ENCODE measurements at regions not wholly inside any gene's neighbourhood (a gene's known extent, or its start where the extent isn't known, plus 50 kb on each side); places are given as distances from the start of the nearest gene placed in this dataset.
"Not testable (repeated sequence)": the region's sequence is repeated elsewhere in the genome, so short reads cannot be mapped to it uniquely, and the experiment has no call there.

GRCh38 chr1:60255565-60255964 is 182.0 kb upstream of the C1orf87 start:
- no peaks in the 10 kb centered on the region for H3K27me3 ChIP-seq (ENCODE audit: control insufficient read depth, insufficient read depth)
- DNase-seq (no peak), ATAC-seq (no peak)
- H3K4me3 ChIP-seq (ENCODE audit: low read length): no peak overlapping the region
- no peaks in the 10 kb centered on the region for H3K4me1 ChIP-seq (ENCODE audit: control insufficient read depth, insufficient read depth, low read length)
- WGBS: 100% methylated on average over 1 of the region's 1 CpG
- intact Hi-C loops (cut with DNase I): no loop called here
- H3K27ac ChIP-seq (ENCODE audit: low read length): no peak overlapping the region
- H3K9me3 ChIP-seq (ENCODE audit: control insufficient read depth, low read length): no peaks in the 10 kb centered on the region

DNA sequence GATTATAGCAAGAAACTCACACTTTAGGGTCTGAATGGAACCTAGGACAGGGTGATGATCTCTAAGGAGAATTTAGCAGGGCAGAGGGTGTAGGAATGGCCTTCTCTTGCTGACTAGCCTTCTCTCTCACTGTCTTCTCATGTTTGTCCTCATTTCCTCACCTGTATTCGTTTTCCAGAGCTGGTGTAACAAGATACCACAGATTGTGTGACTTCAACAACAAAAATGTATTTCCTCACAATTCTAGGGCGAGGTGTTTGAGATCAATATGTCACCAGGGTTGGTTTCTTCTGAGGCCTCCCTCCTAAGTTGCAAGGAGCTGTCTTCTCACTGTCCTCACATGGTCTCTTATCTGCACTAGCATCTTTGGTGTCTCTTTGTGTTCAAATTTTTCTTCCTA is 177.9 kb upstream of the C1orf87 start:
- H3K4me1 ChIP-seq (ENCODE audit: control insufficient read depth, insufficient read depth, low read length): no peaks in the 10 kb centered on the region
- no peak for ATAC-seq
- 71% methylated on average over 2 of the region's 2 CpGs for WGBS
- H3K4me3 ChIP-seq (ENCODE audit: low read length): no peak overlapping the region
- no peaks in the 10 kb centered on the region for H3K9me3 ChIP-seq (ENCODE audit: control insufficient read depth, low read length)
- DNase-seq: no peak
- H3K27me3 ChIP-seq (ENCODE audit: control insufficient read depth, insufficient read depth): no peaks in the 10 kb centered on the region
- no peak overlapping the region for H3K27ac ChIP-seq (ENCODE audit: low read length)
- intact Hi-C loops (cut with DNase I): no loop called here

- ATAC-seq; H3K4me3 ChIP-seq (ENCODE audit: low read length); DNase-seq; H3K4me1 ChIP-seq (ENCODE audit: control insufficient read depth, insufficient read depth, low read length); intact Hi-C loops (cut with DNase I); H3K27ac ChIP-seq (ENCODE audit: low read length); H3K27me3 ChIP-seq (ENCODE audit: control insufficient read depth, insufficient read depth); H3K9me3 ChIP-seq (ENCODE audit: control insufficient read depth, low read length): not testable (repeated sequence)
- 80% methylated on average over 1 of the region's 1 CpG for WGBS
Observed at GRCh38 chr1:60247467-60247866, 173.9 kb upstream of the C1orf87 start.

DNA sequence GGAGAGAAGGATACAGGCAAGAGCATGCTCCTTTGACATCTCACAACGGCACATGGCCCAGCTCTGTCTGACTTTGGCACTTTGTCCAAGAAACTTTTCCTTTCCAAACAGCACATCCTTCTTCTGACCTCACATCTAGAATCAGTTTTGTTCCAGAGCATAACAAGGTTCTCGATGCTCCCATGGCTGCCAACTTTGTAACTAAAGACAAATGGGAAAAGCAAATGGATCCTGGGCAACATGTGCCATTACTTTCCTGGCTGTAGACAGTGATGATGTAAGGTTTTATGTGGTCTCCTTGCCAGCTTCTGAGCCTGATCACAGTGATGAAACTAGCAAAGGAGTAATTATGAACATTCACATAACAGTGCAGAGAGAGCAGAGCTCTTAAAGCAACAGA is 171.8 kb upstream of the C1orf87 start:
- intact Hi-C loops (cut with DNase I): no loop called here
- no peak overlapping the region for H3K27ac ChIP-seq (ENCODE audit: low read length)
- H3K9me3 ChIP-seq (ENCODE audit: control insufficient read depth, low read length): no peaks in the 10 kb centered on the region
- DNase-seq: no peak
- H3K4me3 ChIP-seq (ENCODE audit: low read length): no peak overlapping the region
- 43% methylated on average over 2 of the region's 2 CpGs for WGBS
- ATAC-seq: peak in 1 of 2 donors; percentile 55
- no peaks in the 10 kb centered on the region for H3K27me3 ChIP-seq (ENCODE audit: control insufficient read depth, insufficient read depth)
- no peaks in the 10 kb centered on the region for H3K4me1 ChIP-seq (ENCODE audit: control insufficient read depth, insufficient read depth, low read length)

- Histone ChIP-seq H3K9me3 (ENCODE audit: control insufficient read depth, low read length) (no peaks in the 10 kb centered on the region), H3K27me3 (ENCODE audit: control insufficient read depth, insufficient read depth) (no peaks in the 10 kb centered on the region), H3K4me3 (ENCODE audit: low read length) (no peak overlapping the region), H3K27ac (ENCODE audit: low read length) (no peak overlapping the region), H3K4me1 (ENCODE audit: control insufficient read depth, insufficient read depth, low read length) (no peaks in the 10 kb centered on the region)
- ATAC-seq (no peak), DNase-seq (no peak)
- intact Hi-C loops (cut with DNase I): no loop called here
Observed at GRCh38 chr1:60244906-60245305, 171.3 kb upstream of the C1orf87 start.

DNA sequence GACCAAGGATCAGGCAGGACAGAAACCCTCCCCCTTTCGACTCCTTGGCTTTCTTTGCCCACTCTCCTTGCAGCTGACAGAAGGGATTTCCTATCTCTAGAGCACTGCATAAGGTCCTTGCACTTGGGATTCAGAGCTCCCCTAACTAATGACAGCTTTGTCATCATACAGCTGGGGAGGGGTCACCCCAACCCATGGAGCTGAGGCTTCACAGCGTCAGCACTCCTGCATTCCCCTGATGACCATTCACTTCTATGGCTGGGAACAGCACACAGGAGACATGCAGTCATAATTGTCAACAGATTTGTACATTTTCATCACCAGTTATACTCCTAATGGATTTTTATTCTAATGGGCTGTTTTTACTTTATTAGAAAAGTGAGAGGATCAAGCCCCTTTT is 161.7 kb upstream of the C1orf87 start:
- intact Hi-C loops (cut with DNase I): no loop called here
- ATAC-seq (no peak), DNase-seq (no peak)
- Histone ChIP-seq H3K4me1 (ENCODE audit: control insufficient read depth, insufficient read depth, low read length) (no peaks in the 10 kb centered on the region), H3K4me3 (ENCODE audit: low read length) (no peak overlapping the region), H3K9me3 (ENCODE audit: control insufficient read depth, low read length) (no peaks in the 10 kb centered on the region), H3K27ac (ENCODE audit: low read length) (no peak overlapping the region), H3K27me3 (ENCODE audit: control insufficient read depth, insufficient read depth) (no peaks in the 10 kb centered on the region)
- WGBS: 56% methylated on average over 2 of the region's 2 CpGs

DNA sequence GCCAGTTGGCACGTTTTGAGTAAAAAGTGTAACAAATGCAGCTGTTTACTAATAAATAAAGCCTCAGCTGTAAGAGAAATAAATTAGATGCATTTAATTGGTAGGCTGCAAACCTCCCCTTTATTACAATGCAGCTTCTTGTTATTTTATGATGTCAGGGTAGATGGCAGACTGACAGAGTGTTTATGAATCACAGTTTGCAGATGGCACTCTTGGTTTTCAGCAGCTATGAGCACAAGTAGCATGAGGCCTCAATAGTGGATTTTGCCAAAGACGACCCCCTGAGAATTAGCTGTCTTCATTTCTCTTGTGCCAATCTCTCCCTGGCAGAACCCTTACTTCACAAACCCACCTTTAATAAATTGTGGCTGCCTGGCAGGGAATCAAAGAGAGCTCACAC is 161.2 kb upstream of the C1orf87 start:
- ATAC-seq (no peak), DNase-seq (no peak)
- no peaks in the 10 kb centered on the region for H3K4me1 ChIP-seq (ENCODE audit: control insufficient read depth, insufficient read depth, low read length)
- no peak overlapping the region for H3K4me3 ChIP-seq (ENCODE audit: low read length)
- no peak overlapping the region for H3K27ac ChIP-seq (ENCODE audit: low read length)
- WGBS: 80% methylated on average over 2 of the region's 2 CpGs
- no peaks in the 10 kb centered on the region for H3K27me3 ChIP-seq (ENCODE audit: control insufficient read depth, insufficient read depth)
- no peaks in the 10 kb centered on the region for H3K9me3 ChIP-seq (ENCODE audit: control insufficient read depth, low read length)
- intact Hi-C loops (cut with DNase I): no loop called here

DNA sequence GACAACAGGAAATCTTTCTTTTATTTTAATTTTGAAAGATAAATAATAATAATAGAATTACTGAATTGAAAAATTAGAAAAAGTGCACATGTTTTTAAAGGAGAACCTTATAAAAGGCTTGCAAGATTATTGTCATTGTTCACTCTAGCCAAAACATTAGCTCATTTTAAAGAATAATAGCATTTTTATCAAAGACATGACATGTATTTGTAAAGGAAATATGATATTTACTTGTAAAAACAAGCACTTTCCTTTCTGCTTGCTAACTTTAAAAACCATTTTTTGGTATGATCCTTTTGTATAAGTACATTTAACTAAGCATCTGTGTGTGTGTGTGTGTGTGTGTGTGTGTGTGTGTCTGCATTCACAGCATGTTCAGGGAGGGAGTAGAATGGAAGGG is 156.3 kb upstream of the C1orf87 start:
- no peaks in the 10 kb centered on the region for H3K4me1 ChIP-seq (ENCODE audit: control insufficient read depth, insufficient read depth, low read length)
- no peak for ATAC-seq
- intact Hi-C loops (cut with DNase I): no loop called here

DNA sequence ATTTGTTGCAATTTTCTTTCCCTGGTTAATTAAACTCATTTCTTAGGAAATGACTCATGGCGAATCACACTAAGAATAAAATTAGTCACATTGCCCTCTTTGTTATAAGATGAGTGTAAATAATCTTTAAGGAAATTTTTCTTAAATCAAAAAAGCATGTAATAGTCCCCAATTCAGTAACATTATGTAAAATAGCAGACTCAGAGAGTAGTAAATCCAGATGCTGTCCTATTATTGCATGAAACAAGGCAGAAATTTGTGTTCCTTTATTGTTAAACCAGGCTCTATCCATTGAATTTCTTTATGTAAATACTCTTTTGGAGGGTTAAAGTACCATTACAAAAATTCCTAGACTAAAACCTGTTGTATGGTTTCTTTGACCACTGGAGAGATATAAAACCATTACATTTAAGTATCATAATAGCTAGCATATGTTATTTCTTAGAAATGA is 154.5 kb upstream of the C1orf87 start:
- no peak for DNase-seq
- WGBS: 87% methylated on average over 1 of the region's 1 CpG
- H3K27ac ChIP-seq (ENCODE audit: low read length): no peak overlapping the region
- intact Hi-C loops (cut with DNase I): no loop called here
- no peak for ATAC-seq
- no peaks in the 10 kb centered on the region for H3K9me3 ChIP-seq (ENCODE audit: control insufficient read depth, low read length)
- H3K27me3 ChIP-seq (ENCODE audit: control insufficient read depth, insufficient read depth): no peaks in the 10 kb centered on the region
- no peaks in the 10 kb centered on the region for H3K4me1 ChIP-seq (ENCODE audit: control insufficient read depth, insufficient read depth, low read length)
- H3K4me3 ChIP-seq (ENCODE audit: low read length): no peak overlapping the region

More for the DNA sequence above, 156.3 kb upstream of the C1orf87 start:
- no peaks in the 10 kb centered on the region for H3K27me3 ChIP-seq (ENCODE audit: control insufficient read depth, insufficient read depth)
- H3K4me3 ChIP-seq (ENCODE audit: low read length): no peak overlapping the region
- DNase-seq: no peak
- H3K9me3 ChIP-seq (ENCODE audit: control insufficient read depth, low read length): no peaks in the 10 kb centered on the region
- H3K27ac ChIP-seq (ENCODE audit: low read length): no peak overlapping the region

DNA sequence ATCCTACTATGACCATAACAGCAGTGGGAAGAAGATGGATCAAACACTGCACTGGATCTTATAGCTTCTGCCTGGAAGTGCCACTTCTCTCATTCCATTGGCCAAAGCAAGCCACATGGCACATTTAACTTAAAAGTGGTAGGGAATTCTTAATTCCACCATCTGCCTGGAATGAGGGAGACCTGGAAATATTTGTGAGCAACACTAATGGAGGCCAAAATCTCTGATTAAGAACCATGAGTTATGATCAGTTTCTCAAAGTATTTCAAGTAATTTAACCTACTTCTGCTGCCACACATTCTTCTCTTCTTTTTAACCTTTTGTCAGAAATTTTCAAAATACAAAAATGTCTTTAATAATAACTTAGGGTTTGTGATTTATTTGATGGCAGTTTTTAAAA is 154.0 kb upstream of the C1orf87 start:
- Histone ChIP-seq H3K27me3 (ENCODE audit: control insufficient read depth, insufficient read depth) (no peaks in the 10 kb centered on the region), H3K4me3 (ENCODE audit: low read length) (no peak overlapping the region), H3K27ac (ENCODE audit: low read length) (no peak overlapping the region), H3K4me1 (ENCODE audit: control insufficient read depth, insufficient read depth, low read length) (no peaks in the 10 kb centered on the region), H3K9me3 (ENCODE audit: control insufficient read depth, low read length) (no peaks in the 10 kb centered on the region)
- intact Hi-C loops (cut with DNase I): no loop called here
- no peak for ATAC-seq
- no peak for DNase-seq

- no peak for DNase-seq
- H3K9me3 ChIP-seq (ENCODE audit: control insufficient read depth, low read length): no peaks in the 10 kb centered on the region
- ATAC-seq: no peak
- no peak overlapping the region for H3K4me3 ChIP-seq (ENCODE audit: low read length)
- no peaks in the 10 kb centered on the region for H3K27me3 ChIP-seq (ENCODE audit: control insufficient read depth, insufficient read depth)
- intact Hi-C loops (cut with DNase I): no loop called here
- WGBS: 77% methylated on average over 3 of the region's 3 CpGs
- no peak overlapping the region for H3K27ac ChIP-seq (ENCODE audit: low read length)
- no peaks in the 10 kb centered on the region for H3K4me1 ChIP-seq (ENCODE audit: control insufficient read depth, insufficient read depth, low read length)
Observed at GRCh38 chr1:60225486-60225885, 151.9 kb upstream of the C1orf87 start.

GRCh38 chr1:60224523-60224922 is 151.0 kb upstream of the C1orf87 start:
- no peak overlapping the region for H3K27ac ChIP-seq (ENCODE audit: low read length)

More at GRCh38 chr1:60224523-60224922, 151.0 kb upstream of the C1orf87 start:
- no peaks in the 10 kb centered on the region for H3K9me3 ChIP-seq (ENCODE audit: control insufficient read depth, low read length)
- ATAC-seq (no peak), DNase-seq (no peak)
- H3K4me3 ChIP-seq (ENCODE audit: low read length): no peak overlapping the region
- 85% methylated on average over 3 of the region's 3 CpGs for WGBS
- no peaks in the 10 kb centered on the region for H3K4me1 ChIP-seq (ENCODE audit: control insufficient read depth, insufficient read depth, low read length)
- H3K27me3 ChIP-seq (ENCODE audit: control insufficient read depth, insufficient read depth): no peaks in the 10 kb centered on the region
- intact Hi-C loops (cut with DNase I): no loop called here
